Psoas muscle (tissue), 7 donors: ENCODE measurements at regions not wholly inside any gene's neighbourhood (a gene's known extent, or its start where the extent isn't known, plus 50 kb on each side); places are given as distances from the start of the nearest gene placed in this dataset.

ENCODE experiments used
- ATAC-seq, 4 donors: fragments of 200-7000 bp; cut with Tn5 transposase; one replicate each; pipeline ENCODE4 v1.9.1; 2020; ENCODE audit warnings: moderate library complexity in 3 of 4, mild to moderate bottlenecking in 2 of 4
- DNase-seq, 2 donors: peaks; one replicate each; pipeline ENCODE4 v3.0.0-alpha.2; 2020
- H3K27ac ChIP-seq: fragments of 200-600 bp; one replicate; pipeline ENCODE4 v1.8.0; 2022
- H3K27me3 ChIP-seq, 3 donors: fragments of 200-600 bp in 1 of 3; one replicate each; pipeline versions ENCODE4 v1.6.1 to v1.8.0; 2013 to 2022; ENCODE audit warnings: low read length in 2 of 3, mild to moderate bottlenecking in 2 of 3, moderate library complexity in 1 of 3; ENCODE audit not compliant: insufficient read depth in 3 of 3
- H3K36me3 ChIP-seq, 2 donors: fragments of 200-600 bp in 1 of 2; one replicate each; pipeline versions ENCODE4 v1.6.1 to v1.8.0; 2013 to 2022; ENCODE audit warnings: low read depth in 1 of 2, mild to moderate bottlenecking in 1 of 2, moderate library complexity in 1 of 2; ENCODE audit not compliant: insufficient read depth in 1 of 2
- H3K4me1 ChIP-seq: fragments of 200-600 bp; one replicate; pipeline ENCODE4 v1.8.0; 2022
- H3K4me3 ChIP-seq: fragments of 200-600 bp; one replicate; pipeline ENCODE4 v1.8.0; 2022; ENCODE audit warnings: mild to moderate bottlenecking
- H3K9me3 ChIP-seq: fragments of 200-600 bp; one replicate; pipeline ENCODE4 v1.8.0; 2022
- WGBS, 3 donors: extraction: QIAGEN DNeasy Blood & Tissue Kit; methylation state at CpG; one replicate each; pipeline versions ENCODE4 v1.1.6 to v1.1.7; 2013; 5-methylcytosine and 5-hydroxymethylcytosine counted together
- intact Hi-C, 2 donors: fragments of 100-400 bp; cut with DNase I; formaldehyde crosslinking; loops; one replicate each; pipeline versions ENCODE4 v1.11.0 to v1.14.2; 2022
- TF ChIP-seq, protein P1 (sequence below): fragments of 200-600 bp; IDR thresholded peaks from one replicate; pipeline ENCODE4 v1.8.0; 2022; ENCODE audit warnings: antibody characterized with exemption
- donor health status: healthy with polysubstance abuse.
- donor health status: DM: no; HTN: no; CAD: no; lungs with moderate emphysema.
- donor health status: Bipolar disorder and iron deficiency.
- donor health status: healthy.
- donor health status: DM: yes; HTN: yes; CAD: no.
- donor health status: DM: no; HTN: no; CAD: no.
- donor health status: DM: yes; HTN: yes; CAD: no.

DNA sequence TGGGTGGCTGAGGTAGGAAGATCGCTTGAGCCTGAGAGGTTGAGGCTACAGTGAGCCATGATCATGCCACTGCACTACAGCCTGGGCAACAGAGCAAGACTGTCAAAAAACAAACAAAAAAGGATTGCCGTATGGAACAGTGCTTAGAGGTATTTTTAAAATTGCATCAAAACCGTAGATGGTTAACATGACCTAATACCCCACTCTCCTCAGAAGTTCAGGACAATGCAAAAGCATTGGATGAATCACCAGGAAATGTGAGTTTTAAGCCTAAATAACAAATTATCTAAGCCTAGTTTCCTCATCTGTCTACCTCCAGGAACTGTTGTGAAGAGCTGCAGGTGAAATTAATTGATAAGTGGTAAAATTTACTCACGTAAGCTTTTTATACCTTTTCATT is 123.8 kb upstream of the ID4 start:
- Histone ChIP-seq H3K9me3 (no peaks in the 10 kb centered on the region), H3K27ac (no peak overlapping the region), H3K4me1 (no peaks in the 10 kb centered on the region), H3K27me3 (no peaks in the 10 kb centered on the region), H3K4me3 (no peak overlapping the region), H3K36me3 (no peaks in the 10 kb centered on the region)
- TF ChIP-seq, protein P1, sequence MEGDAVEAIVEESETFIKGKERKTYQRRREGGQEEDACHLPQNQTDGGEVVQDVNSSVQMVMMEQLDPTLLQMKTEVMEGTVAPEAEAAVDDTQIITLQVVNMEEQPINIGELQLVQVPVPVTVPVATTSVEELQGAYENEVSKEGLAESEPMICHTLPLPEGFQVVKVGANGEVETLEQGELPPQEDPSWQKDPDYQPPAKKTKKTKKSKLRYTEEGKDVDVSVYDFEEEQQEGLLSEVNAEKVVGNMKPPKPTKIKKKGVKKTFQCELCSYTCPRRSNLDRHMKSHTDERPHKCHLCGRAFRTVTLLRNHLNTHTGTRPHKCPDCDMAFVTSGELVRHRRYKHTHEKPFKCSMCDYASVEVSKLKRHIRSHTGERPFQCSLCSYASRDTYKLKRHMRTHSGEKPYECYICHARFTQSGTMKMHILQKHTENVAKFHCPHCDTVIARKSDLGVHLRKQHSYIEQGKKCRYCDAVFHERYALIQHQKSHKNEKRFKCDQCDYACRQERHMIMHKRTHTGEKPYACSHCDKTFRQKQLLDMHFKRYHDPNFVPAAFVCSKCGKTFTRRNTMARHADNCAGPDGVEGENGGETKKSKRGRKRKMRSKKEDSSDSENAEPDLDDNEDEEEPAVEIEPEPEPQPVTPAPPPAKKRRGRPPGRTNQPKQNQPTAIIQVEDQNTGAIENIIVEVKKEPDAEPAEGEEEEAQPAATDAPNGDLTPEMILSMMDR: no peak
- intact Hi-C loops: no loop called here
- 88 to 93% (median 89%) methylated on average over 4 of the region's 4 CpGs for WGBS, 3 donors
- ATAC-seq: no peak
- no peak for DNase-seq

DNA sequence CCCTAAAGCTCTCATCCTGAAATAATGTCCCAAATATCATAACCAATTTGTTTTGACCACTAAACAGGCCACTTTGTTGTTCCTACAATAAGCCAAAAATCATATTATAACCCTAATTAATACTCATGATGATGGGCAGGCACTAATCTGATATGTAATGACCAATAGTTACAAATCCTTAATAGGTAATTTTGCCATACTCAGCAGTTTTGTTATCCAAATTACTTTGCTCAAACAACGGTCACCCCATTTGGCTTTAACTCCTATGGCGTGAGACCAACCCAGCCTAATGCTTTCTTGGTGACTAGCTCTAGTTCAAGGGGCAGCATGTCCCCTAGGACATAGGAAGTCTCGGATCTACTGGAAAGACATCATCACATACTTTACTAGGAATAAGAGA is 123.2 kb upstream of the ID4 start:
- H3K4me1 ChIP-seq: no peaks in the 10 kb centered on the region
- ATAC-seq (no peak), DNase-seq (no peak)
- no peaks in the 10 kb centered on the region for H3K36me3 ChIP-seq
- no peak overlapping the region for H3K4me3 ChIP-seq
- no peaks in the 10 kb centered on the region for H3K27me3 ChIP-seq
- intact Hi-C loops: no loop called here
- no peaks in the 10 kb centered on the region for H3K9me3 ChIP-seq
- H3K27ac ChIP-seq: no peak overlapping the region
- WGBS, 3 donors: 50 to 68% (median 52%) methylated on average over 3 of the region's 3 CpGs
- TF ChIP-seq, protein P1: no peak

DNA sequence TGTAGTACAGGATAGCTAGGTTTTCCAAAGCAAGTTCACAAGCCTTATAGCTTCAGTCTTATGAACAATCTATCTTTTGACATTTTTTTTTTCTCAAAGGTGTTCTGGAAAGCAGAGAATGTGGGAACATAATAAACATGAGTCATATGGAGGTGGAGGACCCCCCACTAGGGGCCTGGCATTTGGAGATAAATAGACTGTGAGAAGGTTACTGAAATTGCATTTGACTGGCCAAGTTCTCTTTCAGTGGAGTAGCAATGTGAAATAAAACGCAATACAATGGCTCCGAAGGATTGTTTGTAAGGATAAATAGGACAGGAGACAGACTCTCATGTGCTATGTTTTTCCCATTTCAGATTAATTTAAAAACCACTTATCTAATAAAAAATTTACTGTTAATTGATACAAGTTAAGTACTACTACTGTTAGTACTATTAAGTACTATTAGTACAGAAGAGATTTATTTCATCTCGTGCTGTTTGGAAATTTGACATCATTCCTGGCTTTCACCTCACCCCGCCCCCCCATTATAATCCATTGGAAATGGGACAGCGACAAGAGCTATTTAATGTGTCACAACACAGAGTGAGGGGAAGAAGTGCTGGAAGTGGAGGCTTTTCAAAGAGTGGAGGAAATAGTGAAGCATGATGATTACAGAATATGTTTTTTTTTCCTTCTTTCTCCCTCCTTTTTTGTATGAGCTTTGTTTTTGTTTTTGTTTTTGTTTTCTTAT is 122.6 kb upstream of the ID4 start:
- ATAC-seq: no peak
- H3K4me3 ChIP-seq: no peak overlapping the region
- H3K36me3 ChIP-seq: no peaks in the 10 kb centered on the region
- H3K27ac ChIP-seq: no peak overlapping the region
- DNase-seq: no peak
- H3K4me1 ChIP-seq: no peaks in the 10 kb centered on the region
- H3K27me3 ChIP-seq: no peaks in the 10 kb centered on the region
- intact Hi-C loops: no loop called here
- TF ChIP-seq, protein P1: no peak
- no peaks in the 10 kb centered on the region for H3K9me3 ChIP-seq
- 36 to 43% (median 38%) methylated on average over 5 of the region's 5 CpGs for WGBS, 3 donors

DNA sequence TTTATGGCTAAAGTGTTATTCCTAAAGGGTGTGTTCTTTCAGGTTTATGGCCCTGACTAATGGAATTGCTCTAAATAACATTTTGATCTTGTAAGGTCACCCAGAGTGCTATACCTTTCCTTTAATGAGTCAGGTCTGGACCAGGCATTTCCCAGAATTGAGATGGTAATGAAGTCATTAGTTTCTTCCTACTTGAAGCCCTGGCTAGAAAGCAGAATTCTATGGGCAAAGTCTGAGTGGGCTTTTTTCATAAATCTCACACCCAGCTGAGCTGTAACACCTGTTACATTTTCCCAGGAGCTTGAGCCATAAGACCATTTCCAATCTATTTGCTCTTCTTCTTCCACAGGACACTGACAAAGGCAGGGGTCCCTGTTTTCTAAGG is 122.0 kb upstream of the ID4 start:
- no peaks in the 10 kb centered on the region for H3K9me3 ChIP-seq
- H3K36me3 ChIP-seq: no peaks in the 10 kb centered on the region
- H3K27ac ChIP-seq: no peak overlapping the region
- H3K4me1 ChIP-seq: no peaks in the 10 kb centered on the region
- TF ChIP-seq, protein P1: no peak
- DNase-seq (no peak), ATAC-seq (no peak)
- H3K4me3 ChIP-seq: no peak overlapping the region
- no peaks in the 10 kb centered on the region for H3K27me3 ChIP-seq
- intact Hi-C loops: no loop called here

DNA sequence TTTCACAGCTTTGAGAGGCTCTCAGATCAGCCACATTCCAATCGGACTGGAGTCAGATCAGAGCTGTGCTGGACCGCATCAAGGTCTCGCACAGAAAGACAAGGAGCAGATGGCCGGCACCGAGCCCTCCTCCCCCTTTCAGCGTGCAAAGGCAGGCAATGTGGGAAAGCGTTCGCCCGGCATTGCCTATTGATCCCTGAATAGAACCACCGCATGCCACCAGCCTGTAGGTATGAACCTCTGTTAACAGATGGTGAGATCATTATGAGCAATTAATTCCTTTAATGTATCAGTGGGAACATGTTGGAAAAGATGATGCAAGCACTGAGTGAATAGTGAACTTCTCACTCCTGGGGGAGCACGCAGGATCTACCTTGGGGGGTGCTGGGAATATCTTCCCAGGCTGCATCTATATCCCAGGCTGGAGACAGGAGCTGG is 117.5 kb upstream of the ID4 start:
- H3K27me3 ChIP-seq: no peaks in the 10 kb centered on the region
- no peak overlapping the region for H3K27ac ChIP-seq
- TF ChIP-seq, protein P1: no peak
- no peaks in the 10 kb centered on the region for H3K9me3 ChIP-seq
- no peak overlapping the region for H3K4me3 ChIP-seq
- DNase-seq (no peak), ATAC-seq (no peak)
- 11 to 14% (median 13%) methylated on average over 11 of the region's 11 CpGs for WGBS, 3 donors
- H3K36me3 ChIP-seq: no peaks in the 10 kb centered on the region
- no peaks in the 10 kb centered on the region for H3K4me1 ChIP-seq
- intact Hi-C loops: no loop called here
